ENCODE measurements at regions not wholly inside any gene's neighbourhood (a gene's known extent, or its start where the extent isn't known, plus 50 kb on each side); places are given as distances from the start of the nearest gene placed in this dataset.

DNA sequence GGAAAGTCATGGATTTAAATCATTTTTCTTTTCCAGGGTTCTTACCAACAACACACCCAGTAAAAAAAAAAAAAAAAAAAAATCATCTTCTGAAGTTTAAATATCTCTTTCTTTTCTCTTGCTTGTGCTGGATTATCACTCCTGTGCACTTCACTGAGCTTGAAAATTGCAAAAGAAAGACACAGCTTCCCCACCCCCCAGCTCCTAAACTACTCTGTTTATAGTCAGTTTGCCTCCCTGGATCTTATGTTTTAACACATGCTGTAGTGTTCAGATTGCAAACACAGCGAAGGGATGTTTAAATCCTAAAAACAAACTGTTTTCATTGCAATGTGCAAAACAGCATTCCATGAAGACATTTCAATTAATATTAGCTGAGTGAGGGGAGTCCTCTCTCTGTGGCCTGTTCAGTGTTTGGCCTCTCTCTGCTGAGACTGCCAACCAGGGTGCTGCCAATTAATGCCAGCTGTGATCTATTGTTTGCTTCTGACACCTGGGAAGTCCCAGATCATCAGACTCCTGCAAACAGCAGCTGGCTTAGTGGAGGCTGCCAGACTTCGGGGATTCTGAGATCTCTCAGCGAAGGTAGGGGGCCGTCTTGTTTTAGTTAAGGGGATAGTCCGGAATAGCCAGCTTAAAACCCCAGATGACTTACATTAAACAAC is 171.1 kb upstream of the PITX2 start:
- TF ChIP-seq, protein P1, sequence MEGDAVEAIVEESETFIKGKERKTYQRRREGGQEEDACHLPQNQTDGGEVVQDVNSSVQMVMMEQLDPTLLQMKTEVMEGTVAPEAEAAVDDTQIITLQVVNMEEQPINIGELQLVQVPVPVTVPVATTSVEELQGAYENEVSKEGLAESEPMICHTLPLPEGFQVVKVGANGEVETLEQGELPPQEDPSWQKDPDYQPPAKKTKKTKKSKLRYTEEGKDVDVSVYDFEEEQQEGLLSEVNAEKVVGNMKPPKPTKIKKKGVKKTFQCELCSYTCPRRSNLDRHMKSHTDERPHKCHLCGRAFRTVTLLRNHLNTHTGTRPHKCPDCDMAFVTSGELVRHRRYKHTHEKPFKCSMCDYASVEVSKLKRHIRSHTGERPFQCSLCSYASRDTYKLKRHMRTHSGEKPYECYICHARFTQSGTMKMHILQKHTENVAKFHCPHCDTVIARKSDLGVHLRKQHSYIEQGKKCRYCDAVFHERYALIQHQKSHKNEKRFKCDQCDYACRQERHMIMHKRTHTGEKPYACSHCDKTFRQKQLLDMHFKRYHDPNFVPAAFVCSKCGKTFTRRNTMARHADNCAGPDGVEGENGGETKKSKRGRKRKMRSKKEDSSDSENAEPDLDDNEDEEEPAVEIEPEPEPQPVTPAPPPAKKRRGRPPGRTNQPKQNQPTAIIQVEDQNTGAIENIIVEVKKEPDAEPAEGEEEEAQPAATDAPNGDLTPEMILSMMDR (IDR thresholded peaks at IDR 0.05 in 2 of 3, conservative IDR thresholded peaks at IDR 0.05 in 1 of 3; ENCODE audit: insufficient read depth in 2 of 3, low read depth in 1 of 3, low read length in 3 of 3) = no peak
- TF ChIP-seq SP1 (CRISPR knock-in tag; IDR thresholded peaks at IDR 0.05) (no peak), EZH2 (IDR thresholded peaks at IDR 0.05; ENCODE audit: borderline replicate concordance, low read depth, low read length) (no peak), HCFC1 (IDR thresholded peaks at IDR 0.05; ENCODE audit: low read depth, low read length) (no peak), U2AF1 (optimal IDR thresholded peaks at IDR 0.05; ENCODE audit: low read depth, low read length) (no peak), BHLHE40 (IDR thresholded peaks at IDR 0.05; ENCODE audit: low read length) (no peak), DNMT1 (IDR thresholded peaks at IDR 0.05) (no peak), POLR2G (IDR thresholded peaks at IDR 0.05; ENCODE audit: low read depth, low read length) (no peak), HBP1 (CRISPR knock-in tag; IDR thresholded peaks at IDR 0.05) (no peak), EHMT2 (IDR thresholded peaks at IDR 0.05) (no peak)
- TF ChIP-seq, protein P2, sequence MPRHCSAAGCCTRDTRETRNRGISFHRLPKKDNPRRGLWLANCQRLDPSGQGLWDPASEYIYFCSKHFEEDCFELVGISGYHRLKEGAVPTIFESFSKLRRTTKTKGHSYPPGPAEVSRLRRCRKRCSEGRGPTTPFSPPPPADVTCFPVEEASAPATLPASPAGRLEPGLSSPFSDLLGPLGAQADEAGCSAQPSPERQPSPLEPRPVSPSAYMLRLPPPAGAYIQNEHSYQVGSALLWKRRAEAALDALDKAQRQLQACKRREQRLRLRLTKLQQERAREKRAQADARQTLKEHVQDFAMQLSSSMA (CRISPR knock-in tag; IDR thresholded peaks at IDR 0.05) = no peak
